H7 (cell line): ENCODE measurements at regions not wholly inside any gene's neighbourhood (a gene's known extent, or its start where the extent isn't known, plus 50 kb on each side); places are given as distances from the start of the nearest gene placed in this dataset.
"Not testable (repeated sequence)": the region's sequence is repeated elsewhere in the genome, so short reads cannot be mapped to it uniquely, and the experiment has no call there.

Experiments
- DNase-seq: peaks from one replicate; pipeline ENCODE4 v3.0.0; 2012
- H3K27me3 ChIP-seq: 2 replicates; pipeline ENCODE4 v1.6.0; 2011; ENCODE audit warnings: mild to moderate bottlenecking, low read length; ENCODE audit not compliant: control insufficient read depth, insufficient read depth
- H3K36me3 ChIP-seq: replicated peaks from 2 replicates; pipeline ENCODE4 v1.5.1; 2011; ENCODE audit warnings: low read length; ENCODE audit not compliant: control insufficient read depth, insufficient read depth
- H3K4me3 ChIP-seq: 2 replicates; pipeline ENCODE4 v1.5.1; 2011; ENCODE audit warnings: low read depth, mild to moderate bottlenecking, control low read depth, low read length, moderate library complexity; ENCODE audit not compliant: insufficient read depth

DNA sequence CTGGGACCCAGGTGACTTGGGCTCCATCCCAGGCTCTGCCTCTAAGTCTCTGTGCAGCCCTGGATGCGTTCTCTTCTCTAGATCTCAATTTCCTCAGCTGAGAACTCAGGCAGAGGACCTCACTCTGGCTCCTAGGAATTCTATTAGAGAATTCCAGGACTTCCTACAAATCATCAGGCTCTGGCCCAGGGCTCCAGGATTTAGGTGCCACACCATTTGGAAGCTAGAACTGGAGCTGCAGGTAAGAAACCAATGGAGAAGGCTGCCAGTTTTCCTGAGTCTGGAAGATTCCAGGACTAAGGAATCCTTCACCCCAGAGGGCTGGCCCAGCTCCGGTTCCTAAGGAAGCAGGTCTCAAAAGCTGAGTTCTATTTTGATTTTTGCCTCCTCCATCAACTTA lies 189.8 kb upstream of the CDH5 start:
- Histone ChIP-seq H3K27me3 (no peaks in the 10 kb centered on the region), H3K36me3 (no peaks in the 10 kb centered on the region), H3K4me3 (no peak overlapping the region)
- DNase-seq, result no peak

DNA sequence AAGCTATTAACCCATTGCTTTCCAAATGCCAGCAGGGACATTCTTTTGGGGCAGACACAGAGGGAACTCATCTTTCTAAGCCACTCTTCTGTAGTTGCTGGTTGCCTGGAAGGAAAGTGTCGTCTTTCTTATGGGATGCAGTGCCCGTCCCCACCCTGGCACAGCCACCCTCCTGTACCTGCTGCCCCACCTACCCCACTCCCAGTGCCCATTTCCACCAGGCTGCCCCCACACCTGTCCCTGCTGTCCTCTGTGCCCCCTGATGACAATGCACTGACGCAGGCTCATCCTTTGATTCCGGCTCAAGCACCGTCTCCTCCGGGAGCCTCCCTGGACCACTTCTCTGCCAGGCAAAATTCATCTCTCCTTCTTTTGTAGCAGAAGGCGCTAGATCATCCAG lies 190.4 kb upstream of the CDH5 start:
- Histone ChIP-seq H3K27me3 (no peaks in the 10 kb centered on the region), H3K4me3 (no peak overlapping the region), H3K36me3 (no peaks in the 10 kb centered on the region)
- no peak for DNase-seq

DNA sequence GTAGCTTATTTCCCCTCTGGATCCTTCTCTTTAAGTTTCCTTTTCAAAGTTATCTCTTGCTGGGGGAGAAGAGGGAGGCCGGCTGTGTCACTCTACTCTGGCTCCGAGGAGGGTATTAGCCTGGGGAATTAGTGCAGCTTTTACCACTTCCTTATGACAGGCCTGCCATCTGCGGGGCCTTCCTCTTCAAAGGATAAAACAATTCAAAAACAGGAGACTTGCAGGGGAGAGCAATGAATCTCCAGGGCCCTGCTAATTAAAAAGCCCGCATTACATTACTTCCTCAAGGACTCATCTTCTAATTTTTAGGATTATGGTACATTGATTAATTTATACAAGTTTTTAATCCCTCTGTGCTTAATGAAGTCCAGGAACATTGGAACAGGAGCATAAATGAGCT lies 190.9 kb upstream of the CDH5 start:
- no peaks in the 10 kb centered on the region for H3K36me3 ChIP-seq
- H3K27me3 ChIP-seq, result no peaks in the 10 kb centered on the region
- no peak overlapping the region for H3K4me3 ChIP-seq
- no peak for DNase-seq

DNA sequence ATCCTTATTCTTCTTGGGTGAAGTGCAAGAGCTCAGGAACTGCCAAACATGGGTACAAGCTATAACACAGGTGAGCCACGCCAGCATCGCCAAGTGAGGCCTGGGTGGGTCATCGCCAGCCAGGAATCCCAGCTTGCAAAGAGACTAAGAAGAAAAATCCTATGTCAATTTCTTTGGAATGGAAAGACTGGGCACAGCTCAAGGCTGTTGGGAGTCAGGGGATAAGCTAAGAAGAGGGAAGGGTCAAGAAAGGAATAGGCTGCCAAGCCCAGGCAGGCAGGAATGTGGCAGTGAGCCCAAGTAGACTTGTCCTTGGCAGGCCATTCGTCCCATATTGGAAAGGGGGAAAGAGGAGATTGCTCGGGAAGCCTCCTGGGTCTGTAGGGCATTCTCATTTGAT lies 191.4 kb upstream of the CDH5 start:
- Histone ChIP-seq H3K36me3 (no peaks in the 10 kb centered on the region), H3K27me3 (no peaks in the 10 kb centered on the region), H3K4me3 (no peak overlapping the region)
- no peak for DNase-seq

DNA sequence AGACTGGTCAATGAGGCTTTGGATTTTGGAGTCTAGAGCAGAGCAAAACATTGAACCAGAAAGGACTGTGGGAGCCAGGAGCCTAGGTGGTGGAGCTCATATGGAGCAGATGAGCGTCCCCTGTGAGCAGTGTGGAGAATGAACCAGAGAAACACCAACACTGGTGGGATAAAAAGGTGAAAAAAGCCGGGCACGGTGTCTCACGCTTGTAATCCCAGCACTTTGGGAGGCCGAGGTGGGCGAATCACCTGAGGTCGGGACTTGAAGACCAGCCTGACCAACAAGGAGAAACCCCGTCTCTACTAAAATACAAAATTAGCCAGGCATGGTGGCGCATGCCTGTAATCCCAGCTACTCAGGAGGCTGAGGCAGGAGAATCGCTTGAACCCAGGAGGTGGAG lies 192.7 kb upstream of the CDH5 start:
- not testable (repeated sequence) for H3K4me3 ChIP-seq, DNase-seq, H3K36me3 ChIP-seq, H3K27me3 ChIP-seq

DNA sequence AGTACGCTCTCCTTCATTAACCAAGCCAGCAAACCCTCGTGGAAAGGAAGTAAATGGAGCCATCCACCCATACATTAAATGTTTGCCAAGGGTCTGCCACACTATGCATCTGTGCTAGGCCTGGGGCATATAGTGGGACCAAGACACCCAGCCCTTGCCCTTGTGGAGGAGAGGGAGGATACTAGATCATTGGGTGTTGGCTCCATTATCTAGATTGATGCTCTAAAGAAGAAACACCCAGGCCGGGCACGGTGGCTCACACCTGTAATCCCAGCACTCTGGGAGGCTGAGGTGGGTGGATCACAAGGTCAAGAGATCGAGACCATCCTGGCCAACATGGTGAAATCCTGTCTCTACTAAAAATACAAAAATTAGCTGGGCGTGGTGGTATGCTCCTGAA lies 193.3 kb upstream of the CDH5 start:
- DNase-seq, H3K36me3 ChIP-seq, H3K4me3 ChIP-seq, H3K27me3 ChIP-seq: not testable (repeated sequence)

DNA sequence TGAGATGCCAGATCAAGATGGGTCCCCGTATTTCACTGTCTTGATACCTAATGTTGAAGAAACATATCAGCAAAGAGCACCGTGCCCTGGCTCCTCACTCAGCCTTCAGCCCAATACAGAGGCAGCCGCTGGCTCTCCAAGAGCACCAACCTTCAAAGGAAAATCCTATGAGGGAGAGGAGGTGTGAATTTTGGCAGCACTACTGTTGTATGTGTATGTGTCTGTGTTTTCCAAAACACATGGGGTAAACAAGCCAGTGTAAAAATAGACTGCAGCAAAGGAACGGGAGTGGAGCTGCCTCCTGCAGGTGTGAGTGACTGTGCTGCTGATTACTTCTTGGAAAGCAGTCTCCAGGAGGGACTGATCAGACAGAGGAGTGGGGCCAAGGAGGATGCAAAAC lies 194.0 kb upstream of the CDH5 start:
- Histone ChIP-seq H3K4me3 (no peak overlapping the region), H3K36me3 (no peaks in the 10 kb centered on the region), H3K27me3 (no peaks in the 10 kb centered on the region)
- no peak for DNase-seq

DNA sequence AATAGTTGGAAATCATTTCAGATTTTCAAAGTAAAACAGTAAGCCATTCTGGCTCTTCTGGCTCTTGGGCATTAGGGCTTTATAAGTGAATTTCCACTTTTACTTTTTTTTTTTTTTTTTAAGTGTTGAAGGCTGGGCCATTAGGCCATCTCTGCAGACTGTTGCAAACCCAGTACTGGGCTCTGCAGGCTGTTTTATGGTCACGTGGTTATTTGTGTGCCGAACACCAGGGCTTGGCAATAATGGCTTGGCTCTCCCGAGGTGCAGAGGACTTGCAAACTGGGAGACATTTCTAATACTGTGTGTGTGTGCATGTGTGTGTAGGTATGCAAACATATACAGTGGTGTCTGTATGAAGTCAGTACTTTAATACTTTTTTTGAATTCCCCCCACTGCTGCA lies 194.9 kb upstream of the CDH5 start:
- Histone ChIP-seq H3K4me3 (no peak overlapping the region), H3K27me3 (no peaks in the 10 kb centered on the region), H3K36me3 (no peaks in the 10 kb centered on the region)
- DNase-seq, result no peak

DNA sequence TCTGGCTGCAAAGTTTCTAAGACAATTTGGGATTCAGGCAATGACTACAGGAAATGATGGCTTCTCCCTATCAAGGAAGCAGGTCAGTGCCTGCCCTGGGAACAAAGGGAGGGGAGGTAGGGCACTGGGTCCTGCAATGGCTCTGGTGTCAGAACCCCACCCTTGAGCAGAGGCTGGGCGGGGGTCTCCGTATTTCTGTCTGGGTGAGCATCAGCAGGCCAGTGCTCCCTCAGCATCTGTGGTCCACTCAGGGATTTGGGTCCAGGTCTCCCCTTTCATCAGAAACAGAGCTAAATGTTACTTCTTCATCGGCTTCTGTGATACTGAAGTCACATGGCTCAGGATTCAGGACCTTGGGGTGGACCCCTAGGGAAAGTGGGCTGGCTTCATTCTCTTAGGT lies 195.5 kb upstream of the CDH5 start:
- H3K27me3 ChIP-seq, result no peaks in the 10 kb centered on the region
- DNase-seq, result no peak
- no peak overlapping the region for H3K4me3 ChIP-seq
- no peaks in the 10 kb centered on the region for H3K36me3 ChIP-seq

DNA sequence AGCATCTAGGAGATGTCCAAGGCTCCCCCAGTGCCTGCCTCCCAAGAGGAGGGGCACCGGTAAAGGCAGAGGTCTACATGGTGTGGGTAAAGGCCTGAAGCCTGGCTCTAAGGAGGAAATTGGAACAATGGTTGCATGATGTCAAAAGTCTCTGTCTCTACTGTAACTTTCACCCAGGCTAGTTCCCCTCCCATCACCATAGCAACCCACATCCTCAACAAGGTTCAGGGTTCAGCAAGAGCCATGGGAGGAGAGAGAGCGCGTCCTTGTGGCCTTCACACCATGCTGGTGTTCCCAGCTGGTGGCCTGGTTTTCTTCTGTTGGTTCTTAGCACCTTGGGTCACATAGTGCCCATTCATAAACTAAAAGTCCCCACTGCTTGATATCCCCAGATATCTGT lies 196.7 kb upstream of the CDH5 start:
- Histone ChIP-seq H3K4me3 (no peak overlapping the region), H3K27me3 (no peaks in the 10 kb centered on the region), H3K36me3 (no peaks in the 10 kb centered on the region)
- no peak for DNase-seq

DNA sequence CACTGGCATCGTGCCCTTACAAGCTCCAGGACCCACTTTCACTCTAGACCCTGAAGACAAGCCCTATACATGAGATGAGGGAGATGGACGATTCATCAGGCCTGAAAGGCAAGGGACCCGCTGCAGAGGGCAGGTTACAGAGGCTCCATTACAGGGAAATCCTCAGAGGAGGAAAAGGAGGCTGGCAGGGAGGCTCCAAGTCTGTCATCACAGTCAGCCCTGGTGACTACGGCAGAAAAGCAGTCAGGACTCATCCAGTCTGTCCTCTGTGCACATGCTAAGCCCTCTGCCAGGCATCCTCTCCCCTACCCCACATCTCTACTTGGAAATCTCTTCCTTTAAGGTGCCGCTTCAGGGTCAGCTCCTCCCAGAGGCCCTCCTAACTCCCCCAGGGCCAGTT lies 197.7 kb upstream of the CDH5 start:
- no peaks in the 10 kb centered on the region for H3K27me3 ChIP-seq
- no peak overlapping the region for H3K4me3 ChIP-seq
- no peak for DNase-seq
- no peaks in the 10 kb centered on the region for H3K36me3 ChIP-seq

DNA sequence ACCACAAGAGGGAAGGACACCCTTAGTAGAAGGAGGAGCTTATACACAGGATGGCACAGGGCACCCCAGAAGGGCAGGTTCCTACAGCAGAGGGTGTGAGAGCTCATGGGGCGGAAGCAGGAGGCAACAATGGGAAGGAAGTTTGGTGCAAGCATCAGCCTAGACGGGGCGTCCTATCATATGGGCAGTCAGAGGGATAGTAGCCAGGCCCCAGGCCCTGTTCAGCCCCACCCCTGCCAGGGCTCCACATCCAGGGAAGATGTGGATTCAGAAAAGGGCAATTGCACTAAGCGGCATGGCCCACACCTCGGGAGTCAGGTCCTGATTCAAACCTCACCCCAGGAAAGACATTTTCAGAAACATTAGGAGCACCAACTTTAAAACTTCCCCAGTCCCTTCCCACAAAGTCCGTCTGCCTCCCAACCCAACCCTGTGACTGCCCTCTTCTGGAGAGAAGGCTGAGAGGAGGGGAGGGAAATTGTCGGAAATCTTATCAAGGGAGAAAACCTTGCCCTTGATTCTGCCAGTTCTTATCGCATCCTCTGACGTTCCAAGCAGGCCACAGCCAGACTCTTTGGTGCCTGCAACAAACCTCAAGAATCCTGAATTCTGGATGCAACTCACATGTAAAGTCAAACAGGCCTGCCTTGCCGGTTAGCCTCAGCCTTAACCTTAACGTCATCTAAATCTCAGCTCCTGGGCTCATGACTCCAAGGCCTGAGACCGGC lies 198.8 kb upstream of the CDH5 start:
- H3K27me3 ChIP-seq, result no peaks in the 10 kb centered on the region
- H3K36me3 ChIP-seq, result no peaks in the 10 kb centered on the region
- peak; percentile 57 for DNase-seq
- H3K4me3 ChIP-seq, result no peak overlapping the region

DNA sequence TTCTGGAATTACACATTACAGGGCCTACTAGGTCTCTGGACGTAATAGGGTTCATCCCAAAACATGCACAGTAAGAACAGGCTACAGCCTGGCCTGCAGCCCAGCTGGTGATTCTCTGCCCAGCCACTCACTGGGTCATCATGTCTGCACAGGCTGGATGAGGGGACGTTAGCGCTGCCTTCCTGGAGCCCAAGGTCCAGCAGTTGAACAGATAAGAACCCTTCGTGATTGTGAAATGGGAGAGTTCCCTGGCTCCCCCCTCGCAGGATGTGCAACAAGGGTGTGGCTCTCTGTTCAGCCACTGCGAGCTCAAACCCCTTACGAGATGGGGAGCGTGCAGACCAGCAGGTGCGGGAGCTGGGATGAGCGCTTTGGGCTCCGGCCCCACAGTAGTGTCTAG lies 200.0 kb upstream of the CDH5 start:
- Histone ChIP-seq H3K4me3 (no peak overlapping the region), H3K36me3 (no peaks in the 10 kb centered on the region), H3K27me3 (no peaks in the 10 kb centered on the region)
- DNase-seq, result no peak

DNA sequence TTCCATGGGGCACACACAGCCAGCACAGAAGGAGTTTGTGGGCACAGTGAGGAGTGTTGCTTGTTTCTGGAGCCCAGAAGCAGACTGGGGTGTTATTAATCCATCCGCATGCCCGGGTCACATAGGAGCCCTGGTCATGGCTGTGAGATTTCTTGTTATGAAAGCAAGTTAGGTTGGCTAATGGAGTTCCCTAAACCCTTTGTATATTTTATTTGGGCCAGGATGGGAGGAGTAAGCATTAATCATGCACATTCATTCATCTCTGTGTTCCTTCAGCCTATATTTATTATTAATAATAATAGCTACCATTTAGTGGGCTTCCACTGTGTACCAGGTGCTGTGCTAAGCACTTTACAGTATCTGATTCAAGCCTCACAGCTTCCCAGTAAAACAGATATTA lies 200.6 kb upstream of the CDH5 start:
- no peak for DNase-seq
- no peaks in the 10 kb centered on the region for H3K27me3 ChIP-seq
- H3K4me3 ChIP-seq, result no peak overlapping the region
- no peaks in the 10 kb centered on the region for H3K36me3 ChIP-seq

DNA sequence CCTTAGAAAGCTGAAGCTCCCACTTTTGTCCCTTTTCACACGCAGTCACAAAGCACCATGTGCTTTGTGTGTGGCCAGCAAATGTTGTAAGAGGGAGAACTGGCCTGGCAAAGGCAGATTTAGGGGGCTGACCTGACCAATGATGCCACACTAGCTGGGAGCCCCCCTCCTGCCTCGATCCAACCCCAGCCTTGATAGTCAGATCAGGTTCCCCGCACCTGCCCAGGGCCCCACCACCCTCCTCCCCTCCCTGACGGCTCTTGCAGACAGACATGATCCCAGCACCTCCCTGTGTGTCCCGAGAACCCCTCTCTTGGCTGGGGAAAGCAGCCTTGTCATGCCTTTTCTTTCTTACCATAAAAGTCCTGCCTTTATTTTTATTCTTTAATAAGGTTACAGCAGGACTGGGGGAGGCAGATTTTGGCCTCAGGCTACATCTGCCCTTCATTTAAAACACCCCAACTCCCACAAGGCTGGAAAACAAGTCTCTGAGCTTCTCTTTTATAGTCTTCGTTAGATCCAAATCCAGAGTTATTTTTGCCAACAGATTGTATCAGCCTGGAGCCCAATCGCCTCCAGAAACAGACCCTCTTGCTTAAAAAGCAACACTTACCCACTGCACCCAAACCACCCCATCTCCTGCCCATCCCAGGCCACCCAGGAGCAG lies 201.8 kb upstream of the CDH5 start:
- Histone ChIP-seq H3K27me3 (no peaks in the 10 kb centered on the region), H3K36me3 (no peaks in the 10 kb centered on the region), H3K4me3 (no peak overlapping the region)
- DNase-seq, result no peak

DNA sequence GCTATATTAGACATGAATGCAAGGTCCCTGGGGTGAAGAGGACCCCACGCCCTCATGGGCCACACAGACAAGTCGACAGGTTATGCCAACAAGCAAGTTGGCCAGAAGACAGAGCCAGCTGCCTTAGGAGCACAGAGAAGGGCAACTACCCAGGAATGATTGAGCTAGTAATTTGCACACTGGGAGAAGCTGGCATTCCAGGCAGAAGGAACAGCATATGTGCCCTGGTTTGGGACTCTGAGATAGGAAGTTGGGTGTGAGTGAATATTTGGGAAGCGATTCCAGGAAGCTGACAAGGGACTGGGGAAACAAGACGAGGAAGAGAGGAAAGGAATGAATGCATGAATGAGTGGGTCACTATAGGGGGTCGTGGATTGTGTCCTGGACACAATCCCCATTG lies 203.7 kb upstream of the CDH5 start:
- Histone ChIP-seq H3K27me3 (no peaks in the 10 kb centered on the region), H3K36me3 (no peaks in the 10 kb centered on the region)
- no peak for DNase-seq

More for the DNA sequence above, 203.7 kb upstream of the CDH5 start:
- H3K4me3 ChIP-seq, result no peak overlapping the region
